ENCODE measurements at regions not wholly inside any gene's neighbourhood (a gene's known extent, or its start where the extent isn't known, plus 50 kb on each side); places are given as distances from the start of the nearest gene placed in this dataset.

DNA sequence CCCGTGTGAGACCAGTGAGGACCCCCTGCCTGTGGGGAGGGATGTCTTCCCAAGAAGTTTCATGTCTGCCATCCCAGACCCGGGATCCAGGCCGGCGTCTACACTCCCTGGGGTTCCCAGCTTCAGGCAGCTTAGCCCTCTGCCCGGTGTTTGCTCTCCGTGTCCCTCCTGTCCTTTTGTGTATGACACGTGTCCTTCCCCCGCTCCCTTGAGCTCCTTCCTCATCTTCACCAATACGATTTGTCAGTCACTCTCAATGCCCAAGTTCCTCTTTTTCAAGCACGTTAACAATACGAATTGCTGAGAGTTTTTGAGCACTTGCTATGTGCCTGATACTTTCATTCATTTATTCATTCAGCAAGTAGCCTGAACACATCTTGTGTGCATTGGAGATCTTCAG lies 115.6 kb upstream of the PTPN1 start:
- DNase-seq: no peak

DNA sequence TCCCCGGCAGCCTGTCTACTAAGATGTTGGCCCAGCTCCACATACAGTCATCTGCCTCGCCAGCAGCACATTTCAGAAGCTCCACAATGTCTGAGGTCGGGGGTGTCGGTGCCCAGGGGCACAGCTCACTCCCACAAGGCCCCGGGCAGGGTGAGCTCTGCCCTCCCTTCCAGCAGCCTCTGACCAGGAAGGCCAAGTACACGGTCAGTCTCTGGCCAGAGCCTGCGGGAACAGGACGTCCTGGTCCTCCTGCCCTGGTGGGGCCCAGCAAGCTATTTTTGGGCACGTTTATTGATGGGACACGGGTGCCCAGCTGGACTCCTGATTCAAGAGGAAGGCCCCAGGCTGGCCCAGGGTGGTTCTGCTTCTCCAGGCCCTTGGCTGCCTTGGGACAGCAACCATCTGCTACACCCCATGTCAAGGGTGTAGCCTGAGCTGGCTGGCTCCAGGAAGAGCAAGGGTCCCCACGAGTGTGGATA lies 114.9 kb upstream of the PTPN1 start:
- no peak for DNase-seq

DNA sequence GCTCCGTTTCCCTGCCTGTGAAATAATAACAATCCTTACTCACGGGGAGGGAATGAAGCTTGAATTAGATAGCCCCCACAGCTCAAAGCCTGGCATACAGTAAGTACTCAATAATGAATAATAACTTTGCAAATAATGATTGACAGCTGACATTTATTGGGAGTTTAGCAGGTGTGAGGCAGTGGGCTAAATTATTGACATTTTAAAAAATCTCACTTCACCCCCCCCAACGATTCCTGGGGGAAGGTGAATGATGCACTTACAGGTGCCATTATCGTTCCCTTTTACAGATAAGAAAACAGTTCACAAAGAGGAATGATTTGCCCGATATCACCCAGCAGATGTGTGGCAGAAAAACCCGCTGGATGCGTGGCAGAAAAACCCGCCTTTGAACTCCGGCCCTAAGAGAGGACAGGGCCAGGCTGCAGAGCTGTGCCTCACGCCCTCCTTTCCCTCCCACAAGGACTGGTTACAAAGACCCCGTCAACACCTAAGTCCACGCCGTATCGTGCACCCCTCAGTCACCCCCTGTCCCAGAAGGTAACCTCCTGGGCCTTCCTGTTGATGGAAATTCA lies 114.2 kb upstream of the PTPN1 start:
- no peak for DNase-seq

DNA sequence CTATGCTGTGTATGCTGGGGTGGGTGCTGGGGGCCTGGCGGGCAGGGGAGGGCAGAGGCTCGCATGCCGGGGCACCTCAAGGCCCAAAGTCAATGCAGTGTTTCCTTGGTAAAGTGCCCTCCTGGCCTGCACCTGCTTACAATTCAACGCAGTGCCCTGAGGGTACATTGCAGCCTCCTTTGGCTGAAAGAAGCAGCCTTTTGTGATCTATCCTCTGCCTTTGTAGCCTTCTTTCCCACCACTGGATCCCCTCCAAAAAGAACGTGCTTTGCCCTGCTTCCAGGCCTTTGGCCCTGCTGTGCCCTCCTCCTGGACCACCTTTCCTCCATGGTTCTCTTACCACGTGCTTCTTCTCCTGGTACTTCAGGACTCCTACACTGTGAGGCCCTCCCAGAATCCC lies 113.6 kb upstream of the PTPN1 start:
- no peak for DNase-seq

DNA sequence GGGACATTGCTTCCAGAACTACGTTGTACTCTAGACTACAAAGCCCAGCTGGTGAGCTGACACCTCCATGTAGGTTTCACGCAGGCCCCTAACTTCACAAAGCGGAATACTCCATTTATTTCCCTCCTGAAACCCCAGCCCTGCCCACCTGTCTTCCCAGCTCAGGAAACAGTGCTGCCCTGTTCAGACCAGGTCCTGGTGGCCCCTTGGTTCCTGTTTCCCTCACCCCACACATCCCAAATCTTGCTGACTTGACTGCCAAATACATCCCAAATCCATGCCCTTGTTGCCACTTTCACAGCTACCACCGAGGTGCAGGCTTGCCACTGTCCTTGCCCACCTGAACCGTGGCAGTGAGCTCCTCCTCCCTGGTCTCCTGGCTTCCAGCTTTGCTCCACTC lies 113.1 kb upstream of the PTPN1 start:
- no peak for DNase-seq

DNA sequence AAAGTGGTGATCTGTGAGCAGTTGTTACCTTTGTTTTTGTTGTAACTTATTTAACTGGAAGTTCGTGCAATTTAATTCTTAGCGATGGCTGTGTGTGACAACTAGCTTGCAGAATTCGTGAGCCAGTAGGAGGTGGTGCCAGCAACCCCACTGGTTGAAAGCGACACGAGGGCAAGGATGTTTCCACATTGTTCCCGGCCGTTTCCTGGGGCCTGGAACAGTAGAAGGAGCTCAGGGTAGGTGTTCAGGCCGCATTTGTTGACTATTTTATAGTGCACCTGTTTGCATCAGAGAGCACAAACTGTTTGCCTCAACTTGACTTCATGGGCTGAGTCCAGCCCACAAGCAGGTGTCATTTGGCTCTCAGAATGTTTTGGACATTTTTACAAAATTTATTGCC lies 112.1 kb upstream of the PTPN1 start:
- DNase-seq: no peak

DNA sequence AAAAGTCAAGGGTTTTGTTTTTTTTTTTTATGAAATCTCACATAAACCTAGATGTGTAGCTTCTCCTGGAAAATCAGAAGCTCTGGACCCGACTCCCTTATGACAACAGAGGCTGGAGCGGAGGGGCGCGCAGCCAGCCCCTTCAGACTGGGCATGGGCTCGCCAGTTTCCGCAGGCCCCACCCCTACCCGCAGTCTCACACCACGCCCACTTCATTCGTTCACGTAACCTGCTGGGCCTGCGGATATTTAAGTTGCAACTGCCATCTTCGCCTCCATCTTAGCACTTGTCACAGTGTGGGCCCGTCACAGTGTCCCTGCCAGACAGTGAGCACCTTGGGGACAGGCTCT lies 111.7 kb upstream of the PTPN1 start:
- no peak for DNase-seq

DNA sequence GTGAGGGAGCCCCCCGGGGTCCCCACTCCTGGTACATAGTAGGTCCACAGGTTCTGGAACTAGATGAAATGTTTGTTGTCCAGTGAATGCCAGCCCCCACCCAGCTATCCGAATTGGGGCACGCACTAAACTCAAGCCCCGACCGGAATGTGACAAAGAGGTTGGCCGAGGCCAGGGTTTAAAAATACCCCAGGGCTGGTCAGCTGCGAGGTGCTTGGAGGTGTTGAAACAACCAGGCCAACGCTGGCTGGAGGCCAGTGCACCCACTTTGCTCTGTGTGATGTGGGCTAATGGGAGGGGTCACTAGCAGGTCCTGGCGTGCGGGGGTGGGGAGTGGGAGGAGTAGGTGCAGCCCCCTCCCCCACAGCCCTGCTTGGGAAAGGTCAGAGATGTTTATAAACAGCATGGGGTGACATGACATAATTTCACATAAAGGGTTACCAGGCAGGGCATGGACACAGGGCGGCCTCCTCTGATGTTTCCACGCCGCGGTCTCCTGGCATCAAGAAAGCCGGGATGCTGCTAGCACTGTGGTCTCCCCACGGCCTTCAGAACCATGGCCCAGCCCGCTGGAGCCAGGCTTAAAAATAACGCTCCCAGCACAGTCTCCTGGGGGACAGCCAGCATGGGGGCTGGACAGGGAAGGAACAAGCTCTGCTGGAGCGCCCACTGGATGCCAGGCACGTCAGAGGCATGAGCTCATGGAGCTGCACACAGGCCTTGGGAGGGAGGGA lies 111.2 kb upstream of the PTPN1 start:
- DNase-seq: no peak

DNA sequence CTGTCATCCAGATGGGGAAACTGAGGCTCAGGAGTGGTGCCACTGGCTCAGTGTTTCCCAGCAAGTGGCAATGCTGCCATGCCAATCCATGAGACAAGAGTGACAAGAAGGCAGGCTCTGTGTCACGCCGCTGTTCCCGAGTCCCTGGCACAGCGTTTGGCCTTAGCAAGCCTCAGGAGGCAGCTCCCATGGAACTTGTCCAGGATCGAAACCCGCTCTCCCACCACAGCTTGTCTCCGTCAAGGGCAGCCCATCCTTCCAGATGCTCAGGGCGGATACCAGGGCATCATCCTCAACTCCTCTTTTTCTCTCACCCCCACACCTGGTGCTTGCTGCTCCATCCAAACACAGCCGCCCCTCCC lies 110.6 kb upstream of the PTPN1 start:
- no peak for DNase-seq

DNA sequence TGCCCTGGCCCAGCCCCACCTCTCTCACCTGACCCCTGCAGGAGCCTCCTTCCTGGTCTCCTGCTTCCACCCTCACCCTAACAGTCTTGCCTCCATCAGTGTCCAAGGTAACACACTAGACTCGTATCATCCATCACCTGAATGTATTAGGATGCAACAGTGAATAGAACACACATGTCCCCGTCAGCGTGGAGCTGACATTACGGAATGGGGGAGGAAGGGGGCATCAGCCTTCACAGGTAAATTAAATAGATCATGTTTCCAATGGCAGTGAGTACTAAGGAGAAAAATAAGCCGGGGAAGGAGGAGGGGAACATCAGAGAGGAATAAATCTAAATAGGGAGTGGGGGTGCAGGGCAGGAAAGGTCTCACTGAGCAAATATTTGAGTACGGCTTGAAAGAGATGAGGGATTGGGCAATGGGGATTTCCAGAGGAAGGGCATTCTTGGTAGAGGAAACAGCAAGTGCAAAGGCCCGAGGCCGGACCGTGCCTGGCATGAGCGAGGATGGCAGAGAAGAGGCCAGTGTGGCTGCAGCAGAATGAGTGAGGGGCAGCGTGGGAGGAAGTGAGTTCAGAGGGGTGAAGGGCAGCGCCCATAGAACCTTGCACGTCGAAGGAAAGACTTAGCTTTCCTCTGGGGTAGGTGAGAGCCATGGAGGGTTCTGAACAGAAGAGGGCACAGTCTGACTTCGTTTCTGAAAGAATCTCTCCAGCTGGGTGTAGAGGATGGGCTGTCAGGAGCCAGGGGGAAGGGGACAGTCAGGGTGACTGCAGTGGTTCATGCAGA lies 110.1 kb upstream of the PTPN1 start:
- no peak for DNase-seq

DNA sequence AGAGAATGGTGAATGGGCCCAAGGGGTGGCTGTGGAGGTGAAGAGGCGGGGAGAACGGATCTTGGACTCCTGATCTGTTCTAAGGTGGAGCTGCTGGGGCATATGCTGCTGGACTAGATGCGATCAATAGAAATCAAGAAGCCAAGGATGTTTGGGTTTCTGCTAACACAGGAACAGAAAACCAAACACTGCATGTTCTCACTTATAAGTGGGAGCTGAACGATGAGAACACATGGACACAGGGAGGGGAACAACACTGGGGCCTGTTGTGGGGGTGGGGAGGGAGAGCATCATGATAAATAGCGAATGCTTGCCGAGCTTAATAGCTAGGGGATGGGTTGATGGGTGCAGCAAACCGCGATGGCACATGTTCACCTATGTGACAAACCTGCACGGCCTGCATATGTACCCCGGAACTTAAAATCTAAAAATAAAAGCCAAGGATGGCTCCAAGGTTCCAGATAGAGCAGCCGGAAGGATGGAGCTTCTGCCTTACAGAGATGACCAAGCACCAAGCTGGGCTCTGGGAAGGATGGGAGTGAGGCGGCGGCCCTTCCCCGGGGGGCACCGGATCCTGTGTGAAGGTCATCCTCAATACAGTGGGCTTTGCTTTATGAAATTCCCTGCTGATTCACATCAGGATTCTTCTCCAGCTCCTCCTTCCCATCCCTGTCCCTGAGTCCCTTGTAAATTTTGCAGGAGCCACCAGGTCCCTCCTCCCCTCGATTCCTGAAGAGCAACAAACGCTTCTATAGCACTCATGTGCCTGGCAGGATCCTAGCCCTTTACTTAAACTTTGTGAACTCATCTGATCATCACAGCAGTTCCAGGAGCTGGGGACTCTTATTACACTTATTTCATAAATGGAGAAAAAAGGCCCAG lies 109.2 kb upstream of the PTPN1 start:
- DNase-seq: no peak

DNA sequence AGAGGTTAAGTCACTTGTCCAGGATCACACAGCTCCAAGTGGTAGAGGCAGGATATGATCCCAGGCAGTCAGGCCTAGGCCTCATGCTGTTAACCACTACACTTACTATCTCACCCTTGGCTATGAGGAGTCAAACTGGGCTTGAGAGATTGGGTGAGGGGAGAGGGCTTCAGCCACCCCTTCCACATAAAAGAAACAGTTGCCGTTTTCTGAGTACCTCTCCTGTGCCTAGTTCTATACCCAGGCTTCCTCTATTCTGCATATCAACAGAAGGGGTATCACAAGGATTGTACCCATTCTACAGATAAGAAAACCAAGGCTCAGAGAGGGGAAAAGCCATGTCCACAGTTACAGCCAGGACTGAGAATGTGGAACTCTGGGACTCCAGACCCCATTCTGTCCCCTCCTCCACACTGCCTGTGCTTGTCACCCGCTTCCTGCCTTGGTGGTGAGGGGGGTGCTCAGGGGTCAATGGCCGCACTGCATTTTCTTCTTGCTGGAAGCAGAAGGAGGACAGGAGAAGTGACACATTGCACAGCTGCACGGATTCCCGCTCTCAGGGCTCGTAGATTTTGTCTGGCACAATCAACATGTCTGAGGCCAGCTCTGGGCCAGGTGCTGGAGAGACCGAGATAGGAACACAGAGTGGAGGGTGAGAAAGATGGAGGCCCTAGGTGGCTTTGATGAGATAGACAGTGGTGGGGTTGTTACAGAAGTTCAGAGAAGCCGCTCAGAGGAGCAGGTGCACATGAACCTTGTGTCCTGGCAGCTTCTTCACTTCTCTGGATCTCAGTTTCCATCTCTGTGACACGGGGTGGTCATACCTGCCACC lies 108.4 kb upstream of the PTPN1 start:
- DNase-seq: no peak

DNA sequence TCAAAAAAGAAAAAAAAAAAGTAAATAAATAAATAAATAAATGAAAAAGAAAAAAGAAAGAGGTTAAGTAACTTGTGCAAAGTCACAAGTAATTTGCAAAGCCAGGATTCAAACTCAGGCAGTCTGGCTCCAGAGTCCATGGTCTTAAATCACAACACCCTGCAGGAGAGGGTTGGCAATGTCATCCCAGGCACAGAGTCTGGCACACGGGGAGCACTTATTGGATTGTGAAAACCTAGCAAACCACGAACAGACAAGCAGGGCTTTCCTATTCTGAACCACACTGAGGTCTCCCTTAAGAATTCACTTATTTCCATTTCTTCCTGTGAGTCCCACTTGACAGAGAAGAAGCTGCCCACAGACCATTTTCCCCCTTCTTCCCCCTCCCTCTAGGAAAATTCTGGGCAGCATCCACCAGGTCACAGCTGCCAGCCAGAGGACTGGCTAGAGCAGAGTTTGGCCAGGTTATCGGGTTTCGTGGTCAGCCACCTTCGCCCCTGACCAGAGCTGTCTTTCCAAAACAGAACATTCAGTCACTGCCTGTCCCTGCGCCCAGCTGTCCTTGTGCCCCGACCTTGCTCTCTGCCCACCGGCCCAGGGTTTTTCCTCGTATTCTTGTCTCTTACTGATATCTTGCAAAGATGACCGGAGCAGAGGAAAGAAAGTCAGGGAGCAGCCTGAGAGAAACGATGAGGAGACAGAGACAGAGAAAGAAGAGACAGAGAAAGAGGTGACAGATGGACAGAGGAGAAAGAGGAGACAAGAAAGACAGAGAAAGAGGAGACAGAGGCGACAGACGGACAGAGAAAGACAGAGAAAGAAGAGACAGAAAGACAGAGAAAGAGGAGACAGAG lies 106.4 kb upstream of the PTPN1 start:
- DNase-seq: no peak

DNA sequence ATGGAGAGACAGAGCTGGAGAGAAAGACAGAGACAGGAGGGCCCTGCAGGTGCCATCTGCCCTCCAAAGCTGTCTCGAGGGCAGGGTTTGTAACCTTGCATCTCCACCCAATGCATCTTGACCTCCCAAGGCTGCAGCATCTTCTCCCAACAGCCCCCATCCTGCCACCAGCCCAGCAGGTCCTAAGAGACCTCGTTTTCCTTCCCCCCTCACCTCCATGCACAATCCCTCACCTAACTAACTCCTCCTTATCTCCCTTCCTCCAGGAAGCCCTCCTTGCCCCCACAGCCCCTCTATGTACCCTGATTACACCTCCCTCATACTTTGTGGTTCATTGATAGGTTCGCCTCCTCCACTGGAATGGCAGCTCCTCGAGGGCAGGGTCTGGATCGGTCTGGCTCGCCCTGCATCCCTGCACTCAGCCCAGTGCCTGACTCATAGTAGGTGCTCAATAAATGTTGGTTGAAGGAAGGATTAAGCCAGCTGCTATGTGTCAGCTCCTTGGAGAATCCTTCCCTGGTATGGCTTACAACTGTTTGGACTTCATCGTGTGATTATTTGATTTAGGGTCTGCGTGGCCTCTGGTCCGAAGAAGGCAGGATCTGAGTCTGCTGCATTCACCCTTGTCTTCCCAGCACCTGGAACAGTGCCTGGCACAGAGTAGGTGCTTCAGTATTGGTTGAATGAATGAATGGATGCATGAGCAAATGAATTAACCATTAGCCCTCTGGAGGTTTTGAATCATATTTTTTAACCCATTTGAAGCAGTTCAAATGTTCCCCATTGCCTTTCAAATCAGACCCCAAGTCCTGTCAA lies 105.6 kb upstream of the PTPN1 start:
- no peak for DNase-seq

DNA sequence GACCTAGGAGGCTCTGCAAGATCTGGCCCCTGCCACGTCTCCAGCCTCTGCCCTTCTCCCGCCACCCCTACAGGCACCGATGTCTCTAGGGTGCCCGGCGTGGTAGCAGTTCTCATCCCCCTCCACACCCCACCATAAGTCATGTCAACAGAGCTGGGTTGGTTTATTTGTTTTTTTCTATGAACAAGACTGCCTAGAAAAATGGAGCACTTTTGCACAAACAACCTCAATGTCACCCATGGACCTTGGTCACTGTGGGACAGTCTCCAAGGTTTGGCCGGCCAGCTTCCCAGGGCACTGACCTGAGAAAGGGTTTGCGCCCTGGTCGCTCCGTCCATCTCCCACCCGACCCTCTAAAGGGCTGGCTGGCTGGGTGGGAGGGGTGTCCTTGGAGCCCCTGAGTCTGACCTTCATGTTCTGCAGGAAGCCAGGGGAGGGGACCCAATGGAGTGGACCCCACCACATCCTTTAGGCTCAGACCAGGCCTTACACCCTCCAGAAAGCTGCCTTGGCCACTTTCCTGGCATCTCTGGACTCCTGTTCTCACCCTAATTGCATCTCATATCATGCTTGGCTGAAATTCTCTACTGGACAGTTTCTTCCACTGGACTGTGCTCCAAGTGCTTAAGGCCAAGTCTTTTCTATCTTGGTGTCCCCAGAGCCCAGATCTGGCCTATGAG lies 104.8 kb upstream of the PTPN1 start:
- DNase-seq: no peak

DNA sequence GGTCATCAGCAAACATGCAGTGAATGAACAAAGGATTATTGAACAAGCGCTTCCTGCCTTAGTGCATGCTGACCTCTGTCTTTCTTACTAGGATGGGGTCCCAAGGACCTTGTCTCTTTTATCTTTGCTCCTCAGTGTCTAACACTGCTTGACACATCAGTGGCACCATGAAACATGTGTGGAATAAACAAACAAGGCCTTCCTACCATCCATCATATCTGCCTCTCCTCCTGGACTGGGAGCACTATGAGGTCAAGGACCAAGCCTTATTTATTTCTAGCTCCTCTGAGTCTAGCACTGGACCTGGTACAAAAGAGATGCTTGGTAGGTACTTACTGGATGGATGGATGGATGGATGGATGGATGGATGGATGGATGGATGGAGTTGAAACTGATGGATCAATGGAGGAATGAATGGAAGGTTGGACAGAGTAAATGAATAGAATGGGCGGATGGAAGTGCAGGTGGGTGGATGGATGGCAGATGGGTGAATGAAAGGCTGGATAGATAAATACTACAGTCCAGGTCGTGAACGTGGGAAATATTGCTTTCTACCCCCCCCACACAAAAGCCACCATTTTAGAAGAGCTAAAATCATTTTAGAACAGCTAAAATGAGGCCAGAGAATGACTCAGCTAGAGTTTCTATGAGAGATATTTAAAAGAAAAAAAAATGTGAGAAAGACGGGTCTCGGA lies 104.1 kb upstream of the PTPN1 start:
- DNase-seq: no peak

DNA sequence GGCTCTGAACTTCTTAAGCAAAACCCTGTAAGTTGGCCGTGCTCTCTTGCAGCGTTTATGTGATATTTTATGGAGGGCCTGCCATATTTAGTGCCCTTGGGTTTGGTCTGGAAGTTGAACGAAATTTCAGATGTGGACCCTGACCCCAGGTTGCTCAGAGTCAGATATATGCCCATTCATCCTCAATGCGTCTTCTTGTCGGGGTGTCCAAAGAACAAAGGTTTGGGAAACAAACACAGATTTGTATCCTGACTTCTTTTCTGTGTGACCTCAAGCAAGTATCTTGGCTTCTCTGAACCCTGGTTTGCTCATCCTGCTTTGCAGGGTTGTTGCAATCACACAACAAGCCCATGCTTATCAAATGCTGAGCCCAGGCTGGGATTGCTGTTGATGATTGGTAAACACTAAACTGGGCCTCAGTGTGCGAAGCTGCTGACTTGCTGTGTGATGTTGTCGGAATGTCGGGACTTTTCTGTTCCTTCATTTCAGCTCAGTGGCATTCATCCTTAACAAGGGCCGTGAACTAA lies 103.5 kb upstream of the PTPN1 start:
- no peak for DNase-seq

DNA sequence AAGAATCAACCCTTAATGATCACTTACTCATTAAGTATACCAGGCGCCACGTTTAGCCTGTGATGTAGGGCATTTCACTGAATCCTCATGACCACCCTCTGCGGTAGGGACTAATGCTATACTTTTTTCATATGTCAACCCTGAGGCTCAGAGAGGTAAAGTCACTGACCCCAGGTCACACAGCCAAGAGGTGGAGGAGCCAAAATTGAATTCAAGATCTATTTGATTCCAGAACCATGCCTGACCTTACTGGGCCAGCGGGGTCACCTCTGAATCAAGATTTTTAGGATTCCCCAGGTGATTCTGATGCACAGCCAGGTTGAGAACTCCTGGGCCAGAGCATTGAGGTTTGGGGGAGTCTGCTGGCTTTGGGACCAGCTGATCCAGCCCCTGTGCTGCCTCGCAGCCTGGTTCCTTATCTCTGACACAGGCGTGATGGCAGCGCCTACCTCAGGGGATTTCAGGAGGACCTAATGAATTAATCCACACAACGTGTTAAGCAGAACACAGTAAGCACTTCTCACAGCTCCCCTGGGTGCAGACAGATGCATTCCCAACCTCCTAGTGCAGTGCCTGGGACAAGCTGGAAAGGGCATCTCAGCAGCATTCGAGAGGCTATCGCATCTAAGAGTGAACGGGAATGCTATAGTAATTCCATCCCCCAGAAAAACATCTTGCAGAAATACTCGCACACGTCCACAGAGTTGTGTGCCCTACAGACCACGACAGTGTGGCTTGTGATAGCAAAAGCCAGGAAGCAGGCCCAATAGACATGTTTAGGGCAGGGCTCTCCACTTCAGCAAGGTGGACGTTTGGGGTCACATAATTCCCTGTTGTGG lies 101.4 kb upstream of the PTPN1 start:
- DNase-seq: no peak

Measured in activated CD4-positive, alpha-beta T cell treated with anti-CD3 and anti-CD28 coated beads, Interleukin-2, Interleukin-6, amounts not matched to agents 100 ng/mL and 50 ng/mL, durations not matched to agents 16 hours and 8 hours (primary cell).